GM19467 (cell line): ENCODE measurements at regions not wholly inside any gene's neighbourhood (a gene's known extent, or its start where the extent isn't known, plus 50 kb on each side); places are given as distances from the start of the nearest gene placed in this dataset.

Experiments
- ATAC-seq: cut with Tn5 transposase; IDR thresholded peaks from one replicate; pipeline ENCODE4 v1.9.1; 2021; ENCODE audit warnings: mild to moderate bottlenecking, moderate library complexity; ENCODE audit not compliant: unreplicated experiment

DNA sequence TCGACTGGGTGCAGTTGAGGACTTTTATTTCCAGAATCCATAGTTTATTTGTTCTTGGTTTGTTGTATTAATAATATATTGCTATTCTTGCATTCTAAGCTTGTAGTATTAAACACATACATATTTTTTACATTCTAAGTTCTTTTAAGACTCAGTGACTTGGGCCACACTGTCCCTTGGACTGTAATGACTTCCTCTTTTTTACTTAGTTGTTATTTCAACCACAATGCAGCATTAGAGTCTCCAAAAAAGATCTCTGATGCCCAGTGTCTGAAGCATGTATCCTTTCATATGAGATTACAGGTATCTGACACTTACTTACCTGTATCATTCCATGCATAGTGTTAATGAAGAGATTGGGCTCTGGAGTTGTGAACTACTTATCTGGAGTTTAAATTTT, 864.9 kb upstream of the PCDH20 start:
- peak; percentile 82 for ATAC-seq

DNA sequence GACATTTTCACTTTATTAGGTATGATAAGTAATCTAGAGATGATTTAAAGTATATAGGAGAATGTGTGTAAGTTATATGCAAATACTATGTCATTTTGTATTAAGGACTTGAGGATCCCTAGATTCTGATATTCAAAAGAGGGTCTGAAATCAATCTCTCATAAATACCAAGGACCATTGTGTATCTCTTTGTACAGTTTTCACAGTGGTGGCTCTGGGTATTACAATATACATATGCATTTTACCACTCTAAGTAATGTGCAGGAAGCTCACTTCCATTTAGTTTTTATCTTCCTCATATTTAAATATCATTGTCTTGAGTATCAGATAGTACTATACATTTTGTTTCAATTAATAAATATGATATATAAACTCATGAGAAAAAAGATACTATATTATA, 862.6 kb upstream of the PCDH20 start:
- ATAC-seq, result no peak

DNA sequence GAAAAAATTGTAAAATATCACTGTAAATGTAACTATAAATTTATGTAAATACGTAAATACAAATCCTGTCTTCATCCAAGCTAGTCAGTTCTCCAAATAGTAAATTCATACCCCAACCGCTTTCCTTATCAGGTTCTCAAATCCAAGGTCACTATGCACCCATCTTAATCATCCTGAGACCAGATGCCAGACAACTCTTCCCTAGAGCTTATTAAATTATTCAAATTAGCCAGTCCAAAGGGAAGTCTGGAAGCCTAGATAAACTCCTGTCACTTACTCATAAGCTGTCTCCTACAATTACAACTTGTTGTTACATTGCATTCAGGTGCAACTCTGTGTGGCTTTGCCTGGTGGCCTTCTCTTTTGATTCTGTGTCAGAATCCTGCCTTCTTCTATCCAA, 836.1 kb upstream of the PCDH20 start:
- ATAC-seq, result no peak

DNA sequence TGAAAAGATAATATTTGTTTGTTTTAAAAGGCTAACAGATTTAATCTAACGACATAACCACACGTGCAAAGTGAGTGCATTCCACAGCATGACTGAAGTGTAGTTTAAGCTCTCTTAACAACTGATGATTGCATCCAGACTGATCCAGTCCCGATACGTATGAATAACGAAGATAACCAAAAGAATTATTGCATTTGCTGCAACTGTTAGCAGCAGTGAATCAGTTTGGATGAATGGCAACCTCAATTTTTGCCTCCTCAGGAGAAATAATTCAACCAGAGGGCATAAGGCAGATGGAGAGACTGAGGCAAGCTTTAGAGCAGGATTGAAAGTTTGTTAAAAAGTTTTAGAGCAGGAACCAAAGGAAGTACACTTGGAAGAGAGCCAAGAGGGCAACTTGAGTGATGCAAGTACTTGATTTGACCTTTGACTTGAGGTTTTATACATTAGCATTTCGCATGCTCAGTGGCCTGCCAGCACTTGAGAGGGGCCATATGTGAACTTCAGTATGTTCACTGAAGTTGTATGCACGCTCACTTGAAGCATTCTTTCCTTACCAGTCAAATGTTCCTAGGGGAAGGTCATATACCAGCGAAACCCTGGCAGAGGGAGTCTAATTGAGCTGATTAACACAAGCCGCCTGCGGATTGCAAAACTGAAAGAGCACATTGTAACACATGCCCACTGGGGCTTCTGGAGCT, 835.0 kb upstream of the PCDH20 start:
- no peak for ATAC-seq

DNA sequence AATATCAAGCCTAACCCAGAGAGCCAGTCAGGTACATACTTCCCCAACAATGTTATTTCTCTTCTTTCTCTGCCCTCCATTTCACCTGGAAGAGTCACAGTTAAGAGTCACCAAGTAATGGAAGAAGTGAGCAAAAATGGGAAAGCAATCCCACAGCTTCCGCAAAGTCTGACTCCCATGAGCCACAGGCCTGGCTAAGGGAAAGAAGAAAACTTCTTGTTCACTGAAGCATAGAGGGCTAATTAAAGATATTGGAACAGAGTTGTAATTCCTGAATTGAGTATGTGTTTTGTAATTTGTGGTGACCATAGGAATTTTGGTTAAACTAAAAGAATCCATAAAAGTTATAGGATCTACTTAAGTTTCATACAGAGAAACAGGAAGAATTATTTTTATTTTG, 830.9 kb upstream of the PCDH20 start:
- no peak for ATAC-seq

DNA sequence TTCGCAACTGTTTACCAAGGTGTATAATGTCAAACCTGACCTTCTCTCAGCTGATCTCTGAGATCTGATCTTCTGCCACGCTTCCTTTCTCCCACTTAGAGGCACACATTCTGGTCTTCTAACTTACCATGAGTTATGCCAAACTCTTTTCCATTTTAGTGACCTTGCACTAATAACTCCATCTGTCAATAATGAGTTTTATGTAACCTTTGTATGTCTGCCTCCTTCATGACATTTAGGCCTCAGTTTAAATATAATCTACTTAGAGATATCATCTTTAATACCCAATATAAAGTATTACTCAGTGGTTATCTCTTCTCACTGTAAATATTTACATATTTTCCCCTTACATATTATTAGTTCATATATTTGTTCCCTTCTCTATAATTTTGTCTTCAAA, 827.5 kb upstream of the PCDH20 start:
- no peak for ATAC-seq

DNA sequence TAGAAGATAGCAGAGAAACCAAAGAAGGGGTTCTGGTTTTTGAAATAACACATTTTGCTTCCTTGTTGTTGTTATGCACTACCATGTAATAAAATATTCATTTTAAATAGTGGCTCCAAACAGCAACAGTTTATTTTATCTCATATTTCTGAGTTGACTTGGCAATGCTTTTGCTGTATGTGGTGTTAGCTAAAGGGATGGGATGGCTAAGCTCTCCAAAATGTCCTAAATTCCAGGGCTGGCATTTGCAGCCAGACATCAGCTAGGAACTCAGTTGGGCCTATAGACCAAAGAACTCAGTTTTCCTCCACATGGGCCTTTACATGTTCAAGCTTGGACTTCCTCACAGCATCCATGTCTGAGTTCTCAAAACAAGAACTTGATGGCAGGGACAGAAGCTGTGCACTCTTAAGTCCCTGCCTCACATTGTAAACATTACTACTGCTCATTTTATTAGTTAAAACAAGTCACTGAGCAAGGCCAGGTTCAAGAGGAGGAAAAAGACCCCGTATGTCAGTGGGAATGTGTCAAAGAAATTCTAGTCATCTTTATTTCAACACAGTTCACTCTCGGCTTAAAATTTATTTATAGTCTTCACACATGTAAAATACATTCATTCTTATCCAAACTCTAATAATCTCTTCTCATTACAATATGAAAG, 819.3 kb upstream of the PCDH20 start:
- no peak for ATAC-seq

DNA sequence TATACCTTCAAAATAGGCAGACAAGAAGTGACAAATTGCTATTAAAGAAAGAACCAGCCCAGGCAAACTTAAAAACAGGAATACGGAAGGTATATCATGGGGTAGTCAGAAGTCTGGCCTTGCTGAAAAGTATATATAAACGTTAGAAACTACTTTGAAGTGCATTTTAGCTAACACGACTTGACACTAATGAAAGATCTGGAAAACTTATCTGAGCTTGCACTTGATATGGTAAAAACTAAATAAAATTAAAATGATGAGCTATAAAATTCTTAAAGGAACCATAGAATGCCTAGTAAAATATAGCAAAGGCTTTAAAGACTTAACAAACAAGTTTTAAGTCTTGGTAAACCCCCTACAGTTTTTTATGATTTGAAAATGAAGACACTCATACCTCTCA, 795.3 kb upstream of the PCDH20 start:
- ATAC-seq, result no peak

DNA sequence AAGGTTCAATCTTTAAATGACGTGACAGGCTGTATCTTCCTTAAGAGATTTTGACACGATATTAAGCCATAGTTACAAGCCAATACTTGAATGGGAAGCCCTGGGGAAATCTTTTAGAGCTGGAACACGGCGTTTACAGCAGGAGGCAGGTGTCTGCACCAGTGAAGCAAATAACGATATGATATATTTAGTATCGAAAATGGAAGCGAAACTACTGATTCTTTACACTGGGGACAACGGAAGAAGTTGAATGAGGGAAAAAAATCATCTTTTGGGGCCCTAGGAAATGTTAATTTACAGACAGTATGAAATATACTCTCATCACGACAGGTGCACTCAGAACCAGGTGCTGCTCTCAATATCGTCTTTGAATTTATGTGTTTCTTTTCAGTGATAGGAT, 793.9 kb upstream of the PCDH20 start:
- peak; percentile 91 for ATAC-seq

DNA sequence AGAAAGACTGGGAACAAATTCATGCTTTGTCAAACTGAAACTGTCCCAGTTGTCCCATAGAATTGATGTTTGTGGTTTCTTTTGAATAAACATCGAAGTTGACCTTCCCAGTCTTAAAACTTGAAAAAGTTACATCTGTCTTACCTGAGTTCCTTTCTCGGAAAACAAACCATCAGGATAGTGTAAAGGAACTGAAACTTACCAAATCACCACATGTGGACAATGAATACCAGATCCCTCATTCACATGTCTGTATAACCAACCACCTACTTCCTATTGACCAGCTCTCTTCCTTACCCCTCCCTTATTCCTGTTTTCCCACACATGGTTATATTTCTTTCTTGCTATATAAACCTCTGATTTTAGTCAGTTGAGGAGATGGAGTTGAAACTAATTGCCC, 791.7 kb upstream of the PCDH20 start:
- ATAC-seq, result no peak

DNA sequence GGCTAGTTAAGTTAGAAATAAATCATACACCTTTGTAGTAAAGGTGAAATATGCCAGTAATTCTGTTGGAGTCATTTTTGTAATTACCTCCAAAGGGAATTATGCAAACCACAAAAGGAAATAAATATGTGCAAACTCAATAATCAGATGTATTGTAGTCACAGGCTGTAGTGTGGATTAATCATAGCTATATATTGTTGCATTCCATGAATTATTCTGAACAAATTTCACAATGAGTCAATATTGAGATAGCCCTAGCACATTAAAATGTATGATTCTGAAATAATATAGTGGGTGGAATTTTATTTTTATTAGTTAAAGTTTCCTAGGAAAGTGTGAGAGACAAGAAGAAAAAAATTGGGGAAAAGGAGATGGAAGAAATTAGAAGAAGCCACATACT, 790.5 kb upstream of the PCDH20 start:
- no peak for ATAC-seq

DNA sequence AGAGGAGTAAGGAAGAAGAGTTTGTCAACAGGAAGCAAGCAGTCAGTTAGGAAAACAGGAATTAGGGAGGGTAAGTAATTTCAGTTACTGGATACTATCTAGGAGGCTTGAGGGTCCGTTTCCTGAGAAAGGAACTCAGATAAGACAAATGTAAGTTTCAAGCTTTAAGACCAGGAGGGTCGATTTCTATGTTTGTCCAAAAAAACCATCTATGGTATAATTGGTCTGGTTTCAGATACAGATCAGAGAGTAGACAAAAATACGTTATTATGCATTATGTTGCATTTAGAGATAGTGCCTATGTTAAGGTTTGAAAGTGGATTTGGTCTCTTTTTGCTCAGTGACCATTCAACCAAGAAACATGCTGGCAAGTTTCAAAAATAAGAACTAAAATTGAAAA, 789.6 kb upstream of the PCDH20 start:
- ATAC-seq, result no peak

DNA sequence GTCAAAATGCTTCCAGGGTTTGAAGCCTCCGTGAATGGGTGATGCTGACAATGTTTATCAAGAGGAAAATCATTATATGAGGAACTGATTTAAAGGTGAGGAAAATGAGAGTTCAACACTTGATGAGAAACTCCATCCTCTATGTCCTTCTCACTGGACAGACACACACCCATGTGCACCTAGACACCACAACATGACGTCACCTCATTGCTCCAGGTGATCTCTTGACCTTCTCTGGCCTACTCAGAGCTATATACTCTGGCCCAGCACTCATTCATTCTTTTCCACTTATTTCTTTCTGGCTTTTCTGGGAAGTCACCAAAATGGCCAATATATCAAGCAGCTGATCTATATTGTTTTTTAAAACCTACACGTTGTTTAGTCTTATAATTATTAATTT, 778.7 kb upstream of the PCDH20 start:
- no peak for ATAC-seq

DNA sequence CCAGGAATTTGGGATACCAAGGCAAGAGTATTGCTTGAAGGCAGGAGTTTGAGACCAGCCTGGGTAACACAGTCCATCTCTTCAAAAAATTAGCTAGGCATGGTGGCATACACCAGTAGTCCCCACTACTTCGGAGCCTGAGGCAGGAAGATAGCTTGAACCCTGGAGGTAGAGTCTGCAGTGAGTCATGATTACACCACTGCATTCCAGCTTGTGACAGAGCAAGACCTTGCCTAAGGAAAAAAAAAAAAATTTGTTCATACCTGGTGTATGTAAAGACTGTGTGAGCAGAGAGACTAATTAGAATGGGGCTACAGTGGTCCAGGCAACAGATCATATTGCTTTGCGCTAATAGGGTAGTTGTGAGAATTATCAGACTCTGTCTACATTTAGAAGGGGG, 778.3 kb upstream of the PCDH20 start:
- ATAC-seq, result no peak

DNA sequence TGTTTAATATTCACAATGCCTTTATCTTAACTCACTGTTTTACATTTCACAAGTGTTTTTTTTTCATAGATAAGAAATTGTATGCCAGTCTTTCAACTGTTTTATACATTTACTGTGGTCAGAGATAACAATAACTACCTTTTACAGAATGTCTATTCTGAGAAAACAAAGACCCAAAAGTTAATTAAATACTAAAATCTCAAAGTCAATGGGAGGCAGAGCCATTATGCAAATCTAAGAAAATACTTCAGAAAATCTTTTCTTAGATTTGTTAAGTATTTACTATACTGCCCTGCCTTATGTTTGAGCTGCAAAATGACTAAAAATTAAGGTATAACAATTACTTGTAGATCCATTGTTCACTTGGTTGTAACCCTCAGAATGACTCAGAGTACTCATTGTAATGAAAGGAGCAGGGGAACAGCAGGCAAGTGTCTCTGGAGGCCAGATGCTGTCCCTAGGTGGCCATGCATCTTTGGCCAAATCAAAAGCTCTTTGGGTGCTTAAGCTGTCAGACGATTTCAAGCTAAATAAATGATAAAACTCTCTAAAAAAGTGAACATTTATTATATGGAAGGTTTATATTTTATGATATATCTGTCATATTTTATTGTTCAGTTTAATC, 770.1 kb upstream of the PCDH20 start:
- ATAC-seq, result no peak

DNA sequence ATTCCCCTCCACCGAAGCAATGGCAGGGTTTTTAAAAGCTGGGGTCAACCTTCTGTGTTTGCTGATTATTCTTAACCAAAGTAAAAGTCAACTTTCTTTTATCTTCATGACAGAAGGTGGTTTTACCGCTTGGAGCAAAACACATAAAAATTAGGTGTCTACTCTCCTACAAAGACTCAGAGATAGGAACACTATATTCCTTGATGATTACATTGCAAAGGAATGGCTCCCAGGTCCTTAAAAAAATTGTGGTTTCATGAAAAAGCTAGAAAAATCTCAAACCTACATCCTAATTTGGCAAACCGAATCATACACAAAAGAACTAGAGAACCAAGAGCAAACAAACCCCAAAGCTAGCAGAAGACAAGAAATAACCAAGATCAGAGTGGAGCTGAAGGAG, 760.4 kb upstream of the PCDH20 start:
- ATAC-seq, result no peak

DNA sequence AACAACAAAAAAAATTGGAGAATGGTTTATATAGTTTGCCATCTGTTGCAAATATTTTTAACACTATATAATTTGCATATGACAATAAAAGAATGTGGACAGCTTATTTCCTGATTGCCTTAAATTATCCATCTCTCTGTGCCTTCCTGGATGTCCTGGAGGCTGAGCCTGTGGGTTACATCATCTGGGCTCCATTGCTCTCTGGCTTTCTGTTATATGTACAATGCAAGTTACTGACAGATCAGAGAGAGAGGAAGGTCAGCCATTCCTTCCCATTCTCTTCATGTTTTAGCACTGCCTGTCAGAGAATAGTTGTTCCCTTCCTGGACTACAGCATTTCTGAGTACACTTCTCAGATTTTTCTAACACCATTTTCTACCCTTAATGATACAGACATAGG, 758.3 kb upstream of the PCDH20 start:
- no peak for ATAC-seq

DNA sequence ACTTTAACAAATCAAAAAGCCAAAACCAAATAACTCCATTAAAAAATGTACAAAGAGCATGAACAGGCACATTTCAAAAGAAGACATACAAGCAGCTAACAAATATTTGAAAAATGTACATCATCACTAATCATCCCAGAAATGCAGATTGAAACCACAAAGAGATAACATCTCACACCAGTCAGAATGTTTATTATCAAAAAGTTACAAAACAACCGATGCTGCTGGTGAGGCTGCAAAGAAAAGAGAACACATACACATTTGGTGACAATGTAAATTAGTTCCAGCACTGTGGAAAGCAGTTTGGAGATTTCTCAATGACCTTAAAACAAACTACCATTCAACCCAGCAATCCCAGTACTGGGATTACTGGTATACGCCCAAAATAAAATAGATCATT, 756.0 kb upstream of the PCDH20 start:
- ATAC-seq, result no peak

DNA sequence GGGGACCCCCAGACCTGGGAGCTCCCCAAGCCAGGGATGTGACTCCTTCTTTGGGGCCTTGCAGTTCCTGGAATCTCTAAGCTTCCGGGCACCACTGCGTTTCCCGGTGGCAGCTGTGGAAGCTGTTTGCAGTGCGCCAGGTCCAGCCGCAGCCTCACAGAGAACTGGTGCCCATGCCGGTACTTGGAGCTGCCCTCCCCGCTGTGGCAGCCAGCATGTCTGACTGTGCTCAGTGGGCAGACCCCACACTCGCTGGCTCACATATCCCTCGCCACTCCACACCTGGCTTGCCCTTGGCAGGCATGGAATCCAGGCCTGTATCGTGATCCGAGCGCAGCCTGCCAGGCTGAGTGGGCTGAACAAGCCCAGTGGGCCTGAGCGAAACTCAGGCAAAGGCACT, 753.2 kb upstream of the PCDH20 start:
- no peak for ATAC-seq

DNA sequence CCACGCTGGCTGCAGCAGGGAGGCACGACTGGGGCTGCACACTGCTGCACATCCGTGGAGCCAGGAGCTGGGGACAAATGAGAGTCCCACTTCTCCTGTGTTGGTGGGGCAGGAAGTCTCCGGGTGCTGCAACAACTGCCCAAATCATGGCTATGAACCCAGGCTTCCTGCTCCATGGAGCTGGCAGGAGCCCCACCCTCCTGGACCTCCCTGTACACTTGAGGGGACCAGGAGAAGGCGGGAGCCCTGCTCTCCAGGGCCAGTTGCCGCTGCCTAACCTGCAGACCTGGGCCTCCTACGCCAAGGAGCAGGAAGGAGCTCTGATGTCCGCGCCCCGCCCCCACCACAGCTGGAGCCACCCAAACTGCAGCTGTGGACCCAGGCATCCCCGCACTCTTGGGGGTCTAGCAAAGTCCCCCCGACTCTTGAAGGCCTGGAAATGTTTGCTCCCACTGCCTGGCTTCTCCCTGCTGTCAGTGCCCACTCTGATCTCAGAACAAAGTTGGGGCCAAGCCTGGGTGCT, 752.1 kb upstream of the PCDH20 start:
- no peak for ATAC-seq

DNA sequence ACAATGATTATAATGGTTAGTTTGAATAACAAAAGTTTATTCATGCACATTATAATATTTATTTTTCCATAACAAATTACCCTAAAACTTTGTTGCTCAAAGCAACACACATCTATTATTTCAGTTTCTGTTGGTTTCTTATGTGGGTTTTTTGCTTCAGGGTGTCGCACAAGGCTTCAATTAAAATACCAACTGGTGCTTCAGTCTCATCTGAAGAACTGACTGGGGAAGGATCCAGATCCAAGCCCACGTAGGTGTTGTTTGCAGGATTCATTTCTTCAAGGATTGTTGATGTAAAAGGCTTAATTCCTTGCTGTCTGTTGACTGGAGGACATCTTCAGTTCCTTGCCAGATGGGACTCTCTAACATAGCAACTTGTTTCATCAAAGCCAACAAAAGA, 747.2 kb upstream of the PCDH20 start:
- ATAC-seq, result no peak

DNA sequence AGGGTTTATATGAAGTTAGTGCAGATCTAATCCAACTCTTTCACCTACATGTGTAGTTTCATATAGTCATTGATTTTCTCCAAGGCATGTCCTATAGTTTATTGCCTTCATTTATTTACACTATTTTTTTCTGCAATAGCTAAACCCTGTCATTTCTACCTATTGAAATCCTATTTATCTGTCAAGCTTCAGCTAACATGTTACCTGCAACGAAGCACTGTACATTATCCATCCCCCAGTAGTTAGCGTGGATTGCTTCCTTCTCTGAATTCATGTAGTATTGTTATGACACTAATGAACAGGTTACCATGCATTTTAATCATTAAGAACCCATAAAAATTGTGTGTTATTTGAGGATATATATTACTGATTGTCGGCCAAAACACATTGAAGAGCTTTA, 742.9 kb upstream of the PCDH20 start:
- ATAC-seq, result no peak
